GM23338 (cell line): ENCODE measurements at regions not wholly inside any gene's neighbourhood (a gene's known extent, or its start where the extent isn't known, plus 50 kb on each side); places are given as distances from the start of the nearest gene placed in this dataset.

Source experiments
- ATAC-seq: fragments of 200-7000 bp; cut with Tn5 transposase; 3 replicates; pipeline ENCODE4 v1.9.1; 2020
- DNase-seq: peaks from one replicate; pipeline ENCODE4 v3.0.0-alpha.2; 2015; ENCODE audit warnings: low spot score
- H2AFZ ChIP-seq: fragments of 200-600 bp; sonication (generic); 2 replicates; pipeline ENCODE4 v1.8.0; 2016; ENCODE audit warnings: antibody characterized with exemption, mild to moderate bottlenecking, moderate library complexity
- H3F3A ChIP-seq: fragments of 200-600 bp; sonication (generic); replicated peaks from 2 replicates; pipeline ENCODE4 v1.8.0; 2017; ENCODE audit warnings: antibody characterized with exemption, mixed run types, low read depth
- H3K27ac ChIP-seq: fragments of 200-600 bp; sonication (generic); 2 replicates; pipeline ENCODE4 v1.6.1; 2016; ENCODE audit warnings: low read depth
- H3K27me3 ChIP-seq: fragments of 200-600 bp; sonication (generic); 2 replicates; pipeline ENCODE4 v1.8.0; 2016; ENCODE audit warnings: mild to moderate bottlenecking, mixed run types, moderate library complexity; ENCODE audit not compliant: insufficient read depth
- H3K36me3 ChIP-seq: fragments of 200-600 bp; sonication (generic); 2 replicates; pipeline ENCODE4 v1.8.0; 2016; ENCODE audit warnings: mild to moderate bottlenecking; ENCODE audit not compliant: insufficient read depth
- H3K4me1 ChIP-seq: fragments of 200-600 bp; sonication (generic); 2 replicates; pipeline ENCODE4 v1.8.0; 2016; ENCODE audit warnings: mild to moderate bottlenecking, moderate library complexity; ENCODE audit not compliant: insufficient read depth
- H3K4me2 ChIP-seq: fragments of 200-600 bp; sonication (generic); 2 replicates; pipeline ENCODE4 v1.7.1; 2017; ENCODE audit warnings: mixed run types
- H3K4me3 ChIP-seq: fragments of 200-600 bp; sonication (generic); 2 replicates; pipeline ENCODE4 v1.6.1; 2016; ENCODE audit warnings: mixed run types
- H3K79me2 ChIP-seq: fragments of 200-600 bp; sonication (generic); replicated peaks from 2 replicates; pipeline ENCODE4 v1.8.0; 2017; ENCODE audit warnings: mild to moderate bottlenecking; ENCODE audit not compliant: insufficient read depth
- H3K9me2 ChIP-seq: fragments of 200-600 bp; sonication (generic); 2 replicates; pipeline ENCODE4 v1.8.0; 2017; ENCODE audit not compliant: insufficient read depth
- H4K20me1 ChIP-seq: fragments of 200-600 bp; sonication (generic); replicated peaks from 2 replicates; pipeline ENCODE4 v1.8.0; 2017; ENCODE audit warnings: mild to moderate bottlenecking; ENCODE audit not compliant: insufficient read depth
- H3K27ac Mint-ChIP-seq: 2 replicates; pipeline ENCODE4 v1.8.0; 2020; ENCODE audit warnings: inconsistent platforms, mild to moderate bottlenecking, moderate library complexity, mixed read lengths
- H3K27me3 Mint-ChIP-seq: 3 replicates; pipeline ENCODE4 v1.8.0; 2022; ENCODE audit warnings: low read depth, mild to moderate bottlenecking, moderate library complexity, mixed read lengths, inconsistent platforms; ENCODE audit not compliant: insufficient read depth, poor library complexity
- H3K36me3 Mint-ChIP-seq: 3 replicates; pipeline ENCODE4 v1.8.0; 2021; ENCODE audit warnings: low read depth, mild to moderate bottlenecking, inconsistent platforms, moderate library complexity, mixed read lengths
- H3K4me1 Mint-ChIP-seq: 3 replicates; pipeline ENCODE4 v1.8.0; 2020; ENCODE audit warnings: mild to moderate bottlenecking, inconsistent platforms, mixed read lengths
- H3K4me3 Mint-ChIP-seq: 3 replicates; pipeline ENCODE4 v1.8.0; 2021; ENCODE audit warnings: moderate library complexity, mild to moderate bottlenecking, inconsistent platforms, mixed read lengths
- H3K9me3 Mint-ChIP-seq: 3 replicates; pipeline ENCODE4 v1.8.0; 2020; ENCODE audit warnings: moderate library complexity, mild to moderate bottlenecking, inconsistent platforms, mixed read lengths
- CREB1 ChIP-seq: fragments of 250-450 bp; sonication (Bioruptor Pico); IDR thresholded peaks from 2 replicates; pipeline ENCODE4 v1.5.0; 2020; ENCODE audit warnings: low read depth, mild to moderate bottlenecking, moderate library complexity
- CTCF ChIP-seq, 2 experiments: fragments of 200-600 bp in 1 of 2; sonication (generic) in 1 of 2; conservative IDR thresholded peaks; 2 replicates each; pipeline versions ENCODE4 v1.5.1 to v1.6.1; 2016 to 2017; ENCODE audit warnings: antibody characterized with exemption in 2 of 2, low read depth in 2 of 2, mild to moderate bottlenecking in 2 of 2, moderate library complexity in 1 of 2
- ETS1 ChIP-seq: IDR thresholded peaks from 2 replicates; pipeline ENCODE4 v1.6.1; 2016; ENCODE audit warnings: antibody characterized with exemption
- EZH2 ChIP-seq: fragments of 200-600 bp; sonication (generic); IDR thresholded peaks from one replicate; pipeline ENCODE4 v1.8.0; 2017; ENCODE audit warnings: antibody characterized with exemption, mild to moderate bottlenecking, low read depth; ENCODE audit not compliant: unreplicated experiment
- EZH2phosphoT487 ChIP-seq: fragments of 200-600 bp; sonication (generic); IDR thresholded peaks from one replicate; pipeline ENCODE4 v1.8.1; 2018; ENCODE audit warnings: antibody characterized with exemption; ENCODE audit not compliant: unreplicated experiment
- JUNB ChIP-seq: IDR thresholded peaks from one replicate; pipeline ENCODE4 v1.6.1; 2016; ENCODE audit warnings: antibody characterized with exemption; ENCODE audit not compliant: unreplicated experiment
- NANOG ChIP-seq: IDR thresholded peaks from 2 replicates; pipeline ENCODE4 v1.6.1; 2016; ENCODE audit warnings: antibody characterized with exemption, borderline replicate concordance
- POLR2AphosphoS5 ChIP-seq: IDR thresholded peaks from 2 replicates; pipeline ENCODE4 v1.6.1; 2016; ENCODE audit warnings: antibody characterized with exemption, low read depth
- REST ChIP-seq: IDR thresholded peaks from one replicate; pipeline ENCODE4 v1.6.1; 2018; ENCODE audit warnings: antibody characterized with exemption; ENCODE audit not compliant: unreplicated experiment
- STAT1 ChIP-seq: IDR thresholded peaks from one replicate; pipeline ENCODE4 v1.6.1; 2016; ENCODE audit warnings: antibody characterized with exemption; ENCODE audit not compliant: unreplicated experiment
- ZNF114 ChIP-seq: fragments of 250-450 bp; sonication (Bioruptor Pico); IDR thresholded peaks from 2 replicates; pipeline ENCODE4 v1.5.0; 2020; ENCODE audit warnings: mild to moderate bottlenecking, moderate library complexity
- ZNF331 ChIP-seq: fragments of 250-450 bp; sonication (Bioruptor Pico); IDR thresholded peaks from 2 replicates; pipeline ENCODE4 v1.5.0; 2020; ENCODE audit warnings: low read depth, mild to moderate bottlenecking, moderate library complexity

DNA sequence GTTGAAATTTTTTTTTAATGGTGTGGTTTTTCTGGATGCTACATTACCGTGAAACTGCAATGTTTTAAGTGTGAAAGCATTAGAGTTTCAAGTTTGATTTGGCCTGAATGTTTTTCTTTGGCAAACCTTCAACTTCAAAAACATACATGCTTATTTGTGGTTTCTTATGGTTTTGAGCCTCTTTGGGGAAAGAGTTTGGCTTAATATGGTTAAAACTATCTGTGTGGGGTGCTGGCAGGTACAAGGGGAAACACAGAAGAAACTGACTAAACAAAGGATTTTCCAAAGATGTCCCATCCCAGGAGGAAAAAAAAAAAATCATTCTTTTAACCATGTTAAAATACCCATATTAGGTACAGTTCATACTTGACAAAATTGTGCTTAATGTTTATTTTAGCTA, 121.1 kb downstream of the HGF start:
- H2AFZ ChIP-seq: no peak overlapping the region
- H3K4me1 ChIP-seq: no peaks in the 10 kb centered on the region
- DNase-seq (no peak), ATAC-seq (no peak)
- no peak for TF ChIP-seq ETS1
- no peak for TF ChIP-seq JUNB
- no peak for TF ChIP-seq ZNF331 (CRISPR knock-in tag)
- no peak for TF ChIP-seq CREB1 (CRISPR knock-in tag)
- no peak for TF ChIP-seq CTCF (conservative IDR thresholded peaks at IDR 0.05; ENCODE audit: low read depth in 2 of 2)
- no peak for TF ChIP-seq REST
- TF ChIP-seq EZH2: no peak
- TF ChIP-seq POLR2AphosphoS5: no peak
- TF ChIP-seq ZNF114 (CRISPR knock-in tag): no peak
- TF ChIP-seq NANOG: no peak
- no peak for TF ChIP-seq EZH2phosphoT487
- no peak for TF ChIP-seq STAT1
- H3K79me2 ChIP-seq: no peaks in the 10 kb centered on the region
- Mint-ChIP-seq H3K4me3 (no peak overlapping the region), H3K4me1 (no peaks in the 10 kb centered on the region), H3K36me3 (peaks cover 15% of the 10 kb centered on the region), H3K27me3 (no peaks in the 10 kb centered on the region), H3K27ac (no peak overlapping the region), H3K9me3 (peaks cover 22% of the 10 kb centered on the region)
- no peaks in the 10 kb centered on the region for H3K36me3 ChIP-seq
- H3K9me2 ChIP-seq: no peaks in the 10 kb centered on the region
- no peaks in the 10 kb centered on the region for H4K20me1 ChIP-seq
- no peaks in the 10 kb centered on the region for H3K27me3 ChIP-seq
- no peak overlapping the region for H3K4me3 ChIP-seq
- no peak overlapping the region for H3K4me2 ChIP-seq
- H3K27ac ChIP-seq: no peak overlapping the region
- H3F3A ChIP-seq: no peaks in the 10 kb centered on the region
